SU-DHL-6 (cell line): ENCODE measurements at regions not wholly inside any gene's neighbourhood (a gene's known extent, or its start where the extent isn't known, plus 50 kb on each side); places are given as distances from the start of the nearest gene placed in this dataset.

Experiments used
- EZH2phosphoT487 ChIP-seq: fragments of 200-600 bp; sonication (generic), shearing (Covaris generic); conservative IDR thresholded peaks from 2 replicates; pipeline ENCODE4 v1.6.1; 2018; ENCODE audit warnings: mild to moderate bottlenecking, antibody characterized with exemption, low read length, moderate library complexity, mixed read lengths
- TF ChIP-seq, protein P1 (sequence below): fragments of 200-600 bp; sonication (generic); IDR thresholded peaks from one replicate; pipeline ENCODE4 v1.5.1; 2017; ENCODE audit warnings: antibody characterized with exemption, mild to moderate bottlenecking, low read length, moderate library complexity; ENCODE audit not compliant: insufficient read depth, poor library complexity, severe bottlenecking

DNA sequence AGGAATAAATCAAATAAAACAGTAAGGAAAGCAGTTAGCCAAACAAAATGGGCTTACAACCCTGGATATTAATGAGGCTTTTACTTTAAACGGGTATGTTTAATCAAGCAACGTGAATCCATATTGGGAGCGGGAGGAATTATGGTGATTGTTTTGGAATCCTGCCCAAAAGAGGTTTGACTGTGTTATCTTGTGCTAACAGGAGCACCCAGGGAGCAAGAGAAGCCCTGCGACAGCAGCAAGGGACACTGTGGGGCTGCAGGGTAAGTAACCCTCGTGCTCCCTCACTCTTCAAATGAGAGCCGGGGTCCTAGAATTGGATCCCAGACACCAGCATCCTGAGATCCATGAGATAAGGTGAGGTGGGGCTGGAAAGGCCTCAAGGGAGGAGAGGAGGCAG lies 72.6 kb upstream of the PGBD5 start:
- TF ChIP-seq, protein P1, sequence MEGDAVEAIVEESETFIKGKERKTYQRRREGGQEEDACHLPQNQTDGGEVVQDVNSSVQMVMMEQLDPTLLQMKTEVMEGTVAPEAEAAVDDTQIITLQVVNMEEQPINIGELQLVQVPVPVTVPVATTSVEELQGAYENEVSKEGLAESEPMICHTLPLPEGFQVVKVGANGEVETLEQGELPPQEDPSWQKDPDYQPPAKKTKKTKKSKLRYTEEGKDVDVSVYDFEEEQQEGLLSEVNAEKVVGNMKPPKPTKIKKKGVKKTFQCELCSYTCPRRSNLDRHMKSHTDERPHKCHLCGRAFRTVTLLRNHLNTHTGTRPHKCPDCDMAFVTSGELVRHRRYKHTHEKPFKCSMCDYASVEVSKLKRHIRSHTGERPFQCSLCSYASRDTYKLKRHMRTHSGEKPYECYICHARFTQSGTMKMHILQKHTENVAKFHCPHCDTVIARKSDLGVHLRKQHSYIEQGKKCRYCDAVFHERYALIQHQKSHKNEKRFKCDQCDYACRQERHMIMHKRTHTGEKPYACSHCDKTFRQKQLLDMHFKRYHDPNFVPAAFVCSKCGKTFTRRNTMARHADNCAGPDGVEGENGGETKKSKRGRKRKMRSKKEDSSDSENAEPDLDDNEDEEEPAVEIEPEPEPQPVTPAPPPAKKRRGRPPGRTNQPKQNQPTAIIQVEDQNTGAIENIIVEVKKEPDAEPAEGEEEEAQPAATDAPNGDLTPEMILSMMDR, result no peak
- no peak for TF ChIP-seq EZH2phosphoT487
